HEK293T (cell line): ENCODE measurements at regions not wholly inside any gene's neighbourhood (a gene's known extent, or its start where the extent isn't known, plus 50 kb on each side); places are given as distances from the start of the nearest gene placed in this dataset.

ENCODE experiments used
- BHLHE40 ChIP-seq: fragments of 450-650 bp; IDR thresholded peaks from 2 replicates; pipeline ENCODE4 v1.6.1; 2016; ENCODE audit warnings: mild to moderate bottlenecking, moderate library complexity, borderline replicate concordance
- FOXA1 ChIP-seq: fragments of 450-650 bp; IDR thresholded peaks from 2 replicates; pipeline ENCODE4 v1.6.1; 2016; ENCODE audit warnings: mild to moderate bottlenecking
- PKNOX1 ChIP-seq: fragments of 450-650 bp; IDR thresholded peaks from 2 replicates; pipeline ENCODE4 v1.6.1; 2016
- SUZ12 ChIP-seq: fragments of 450-650 bp; IDR thresholded peaks from 2 replicates; pipeline ENCODE4 v1.6.1; 2016; ENCODE audit warnings: mild to moderate bottlenecking

GRCh38 chr7:31228957-31229356 is 111.6 kb downstream of the NEUROD6 start:
- no peak for TF ChIP-seq SUZ12
- TF ChIP-seq BHLHE40, result no peak
- no peak for TF ChIP-seq PKNOX1
- TF ChIP-seq FOXA1, result no peak
